Mesothelial cell of epicardium (in vitro differentiated cells): ENCODE measurements at regions not wholly inside any gene's neighbourhood (a gene's known extent, or its start where the extent isn't known, plus 50 kb on each side); places are given as distances from the start of the nearest gene placed in this dataset.

Source experiments
- DNase-seq, 2 experiments: peaks; one replicate each; pipeline ENCODE4 v3.0.0; 2021; ENCODE audit warnings: low spot score in 2 of 2; ENCODE audit not compliant: unreplicated experiment in 2 of 2
- H3K27ac Mint-ChIP-seq: 2 replicates; pipeline ENCODE4 v1.8.0; 2021; ENCODE audit warnings: mixed read lengths
- H3K27me3 Mint-ChIP-seq: 2 replicates; pipeline ENCODE4 v1.8.0; 2021; ENCODE audit warnings: low read depth, mixed read lengths
- H3K36me3 Mint-ChIP-seq: 2 replicates; pipeline ENCODE4 v1.8.0; 2021; ENCODE audit warnings: mixed read lengths
- H3K4me1 Mint-ChIP-seq: 2 replicates; pipeline ENCODE4 v1.8.0; 2021; ENCODE audit warnings: mixed read lengths
- H3K4me3 Mint-ChIP-seq: 2 replicates; pipeline ENCODE4 v1.8.0; 2021; ENCODE audit warnings: mild to moderate bottlenecking, moderate library complexity, mixed read lengths
- H3K9me3 Mint-ChIP-seq: 2 replicates; pipeline ENCODE4 v1.8.0; 2021; ENCODE audit warnings: mixed read lengths
- TF ChIP-seq, protein P1 (sequence below): fragments of 200-600 bp; sonication (generic); IDR thresholded peaks from one replicate; pipeline ENCODE4 v1.5.0; 2021; ENCODE audit warnings: antibody characterized with exemption; ENCODE audit not compliant: unreplicated experiment

DNA sequence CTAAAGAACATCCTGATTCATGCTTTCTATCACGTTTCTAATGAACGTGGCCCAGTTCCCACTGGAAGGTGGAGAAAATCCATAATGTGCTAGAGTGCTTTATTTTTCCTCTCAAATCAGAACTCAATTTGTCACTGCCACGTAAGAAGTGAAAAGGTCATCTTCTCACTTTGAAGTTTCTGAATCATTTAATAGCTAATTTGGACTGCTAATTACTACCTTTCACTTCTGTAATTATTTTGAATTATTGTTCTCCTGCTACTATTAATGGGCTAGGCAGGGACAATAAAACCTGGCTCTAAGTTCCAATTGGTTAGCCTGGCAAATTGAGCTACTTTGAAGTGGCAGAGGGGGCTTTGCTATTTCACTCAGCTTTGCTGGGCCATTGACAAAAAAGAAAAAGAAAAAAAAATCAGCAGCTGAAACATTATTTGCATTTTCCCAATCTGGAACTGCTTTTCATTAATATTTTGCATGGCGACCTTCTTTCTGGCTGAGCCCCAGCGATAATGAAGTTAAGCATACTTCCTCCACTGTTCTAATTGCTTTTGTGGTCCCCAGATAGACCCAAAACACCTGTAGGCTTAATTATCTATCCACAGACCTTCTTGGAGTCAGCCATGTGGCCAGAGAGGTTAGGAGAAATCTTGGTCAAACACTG is 264.2 kb downstream of the SEC23IP start:
- Mint-ChIP-seq H3K27me3 (peaks cover 59% of the 10 kb centered on the region), H3K9me3 (peaks cover 21% of the 10 kb centered on the region), H3K4me1 (no peaks in the 10 kb centered on the region), H3K4me3 (no peak overlapping the region), H3K36me3 (no peaks in the 10 kb centered on the region), H3K27ac (no peak overlapping the region)
- DNase-seq: no peak
- TF ChIP-seq, protein P1, sequence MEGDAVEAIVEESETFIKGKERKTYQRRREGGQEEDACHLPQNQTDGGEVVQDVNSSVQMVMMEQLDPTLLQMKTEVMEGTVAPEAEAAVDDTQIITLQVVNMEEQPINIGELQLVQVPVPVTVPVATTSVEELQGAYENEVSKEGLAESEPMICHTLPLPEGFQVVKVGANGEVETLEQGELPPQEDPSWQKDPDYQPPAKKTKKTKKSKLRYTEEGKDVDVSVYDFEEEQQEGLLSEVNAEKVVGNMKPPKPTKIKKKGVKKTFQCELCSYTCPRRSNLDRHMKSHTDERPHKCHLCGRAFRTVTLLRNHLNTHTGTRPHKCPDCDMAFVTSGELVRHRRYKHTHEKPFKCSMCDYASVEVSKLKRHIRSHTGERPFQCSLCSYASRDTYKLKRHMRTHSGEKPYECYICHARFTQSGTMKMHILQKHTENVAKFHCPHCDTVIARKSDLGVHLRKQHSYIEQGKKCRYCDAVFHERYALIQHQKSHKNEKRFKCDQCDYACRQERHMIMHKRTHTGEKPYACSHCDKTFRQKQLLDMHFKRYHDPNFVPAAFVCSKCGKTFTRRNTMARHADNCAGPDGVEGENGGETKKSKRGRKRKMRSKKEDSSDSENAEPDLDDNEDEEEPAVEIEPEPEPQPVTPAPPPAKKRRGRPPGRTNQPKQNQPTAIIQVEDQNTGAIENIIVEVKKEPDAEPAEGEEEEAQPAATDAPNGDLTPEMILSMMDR: no peak

DNA sequence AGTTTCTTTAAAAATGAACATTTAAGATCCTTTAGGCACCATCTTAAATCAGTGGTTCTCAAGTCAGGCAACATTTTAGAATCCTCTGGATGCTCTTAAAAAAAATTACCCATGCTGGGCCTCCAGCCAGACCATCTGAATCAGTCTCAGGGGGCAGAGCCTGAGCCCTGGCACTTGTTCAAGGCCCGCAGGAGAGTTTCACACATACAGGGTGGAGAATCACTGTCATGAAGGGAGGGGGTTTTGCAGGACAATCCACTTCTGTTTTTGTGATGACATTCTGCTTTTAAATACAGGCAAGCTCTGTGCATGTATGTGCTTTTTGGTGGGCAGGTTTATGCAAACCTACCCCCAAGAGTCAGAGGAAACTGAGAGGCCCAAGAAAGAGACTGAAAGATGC is 268.6 kb downstream of the SEC23IP start:
- TF ChIP-seq, protein P1: no peak
- no peaks in the 10 kb centered on the region for H3K36me3 Mint-ChIP-seq
- H3K9me3 Mint-ChIP-seq: peaks cover 6% of the 10 kb centered on the region
- no peak overlapping the region for H3K27ac Mint-ChIP-seq
- H3K4me3 Mint-ChIP-seq: no peak overlapping the region
- DNase-seq: no peak
- H3K4me1 Mint-ChIP-seq: no peaks in the 10 kb centered on the region
- peaks cover 23% of the 10 kb centered on the region for H3K27me3 Mint-ChIP-seq

DNA sequence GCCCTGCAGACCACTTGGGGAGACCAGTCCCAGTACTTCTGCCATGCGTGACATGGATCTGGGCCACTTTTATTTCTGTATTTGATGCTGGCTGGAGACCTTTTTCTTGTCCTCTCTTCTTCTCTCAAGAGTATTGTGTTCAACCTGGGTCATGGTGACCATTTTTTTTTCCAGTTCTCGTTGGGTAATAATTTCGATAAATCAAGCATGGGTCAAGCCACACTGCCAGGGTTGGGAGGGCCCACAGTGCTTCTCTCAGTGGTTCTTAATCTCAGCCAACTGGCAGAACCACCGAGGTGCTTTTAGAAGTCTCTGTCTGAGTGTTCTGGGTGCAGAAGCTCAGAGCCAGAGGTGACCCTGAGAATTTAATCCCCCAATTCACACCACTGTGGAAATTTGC is 269.9 kb downstream of the SEC23IP start:
- H3K27me3 Mint-ChIP-seq: peaks cover 20% of the 10 kb centered on the region
- H3K4me3 Mint-ChIP-seq: no peak overlapping the region
- no peaks in the 10 kb centered on the region for H3K4me1 Mint-ChIP-seq
- no peaks in the 10 kb centered on the region for H3K36me3 Mint-ChIP-seq
- H3K9me3 Mint-ChIP-seq: peaks cover 6% of the 10 kb centered on the region
- TF ChIP-seq, protein P1: no peak
- no peak for DNase-seq
- no peak overlapping the region for H3K27ac Mint-ChIP-seq

DNA sequence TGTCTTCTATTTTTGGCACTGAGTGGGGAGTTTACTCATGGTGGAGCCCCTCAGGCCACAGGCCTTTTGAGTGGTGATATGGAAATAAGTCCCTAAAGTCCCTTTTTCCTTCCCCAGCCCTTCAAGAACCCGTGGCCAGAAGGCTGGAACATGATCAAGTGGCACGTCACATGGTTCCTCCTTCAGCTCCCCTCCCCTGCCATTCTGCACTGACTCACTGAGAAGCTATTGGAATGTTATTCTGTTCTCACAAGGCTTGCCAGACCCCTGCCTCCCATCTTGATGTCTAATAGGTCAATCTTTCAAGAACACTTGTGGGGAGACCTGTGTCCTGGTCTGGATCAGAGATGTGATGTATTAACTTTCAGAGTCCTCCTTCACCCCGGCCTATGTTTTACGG is 279.8 kb downstream of the SEC23IP start:
- Mint-ChIP-seq H3K36me3 (no peaks in the 10 kb centered on the region), H3K4me1 (no peaks in the 10 kb centered on the region), H3K27ac (no peak overlapping the region), H3K27me3 (peaks cover 1% of the 10 kb centered on the region), H3K9me3 (no peaks in the 10 kb centered on the region), H3K4me3 (no peak overlapping the region)
- DNase-seq: no peak
- TF ChIP-seq, protein P1: no peak

DNA sequence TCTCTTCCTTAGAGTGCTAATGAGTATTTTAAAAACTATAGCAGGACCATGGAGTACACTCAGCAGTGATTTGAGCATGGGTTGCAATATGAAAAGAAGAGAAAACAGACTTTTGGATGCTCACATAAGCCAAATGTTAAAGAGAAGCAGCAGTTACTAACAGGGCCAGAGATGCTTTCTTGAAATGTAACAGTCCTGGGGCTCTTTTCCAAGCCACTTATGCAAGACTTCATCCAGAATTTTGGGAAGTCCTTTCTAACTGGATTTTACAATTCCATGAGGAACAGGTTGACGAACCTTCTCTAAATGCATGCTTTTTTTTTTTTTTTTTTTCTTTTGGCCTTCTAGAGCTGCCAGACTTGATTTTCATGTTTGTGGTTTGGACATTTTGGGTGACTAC is 282.0 kb downstream of the SEC23IP start:
- H3K4me3 Mint-ChIP-seq: no peak overlapping the region
- peaks cover 1% of the 10 kb centered on the region for H3K27me3 Mint-ChIP-seq
- no peaks in the 10 kb centered on the region for H3K4me1 Mint-ChIP-seq
- H3K27ac Mint-ChIP-seq: no peak overlapping the region
- DNase-seq: no peak
- H3K36me3 Mint-ChIP-seq: no peaks in the 10 kb centered on the region
- no peaks in the 10 kb centered on the region for H3K9me3 Mint-ChIP-seq
- TF ChIP-seq, protein P1: no peak

DNA sequence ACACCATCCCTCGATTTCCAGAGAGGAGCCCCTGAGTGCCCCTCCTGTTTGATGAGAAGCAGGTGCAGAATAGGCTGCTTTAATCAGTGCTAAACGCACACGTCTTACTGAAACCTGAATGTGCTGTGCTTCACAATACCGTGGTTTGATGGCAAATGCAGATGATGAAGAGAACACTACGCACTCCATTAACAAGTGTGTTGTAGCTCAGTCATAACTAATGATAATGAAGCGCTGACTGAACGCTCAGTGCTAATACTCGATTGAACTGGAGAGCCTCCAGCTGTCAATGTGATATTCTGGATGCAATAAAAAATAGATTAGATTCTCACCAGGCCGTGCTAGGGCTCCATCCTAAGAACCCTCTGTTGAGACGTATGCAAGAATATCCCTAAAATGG is 279.7 kb upstream of the PLPP4 start:
- no peak for DNase-seq
- no peaks in the 10 kb centered on the region for H3K4me1 Mint-ChIP-seq
- H3K36me3 Mint-ChIP-seq: no peaks in the 10 kb centered on the region
- H3K4me3 Mint-ChIP-seq: no peak overlapping the region
- TF ChIP-seq, protein P1: no peak
- H3K27ac Mint-ChIP-seq: no peak overlapping the region
- H3K9me3 Mint-ChIP-seq: no peaks in the 10 kb centered on the region
- H3K27me3 Mint-ChIP-seq: no peaks in the 10 kb centered on the region
